Dendritic cell treated with granulocyte-macrophage colony-stimulating factor and Interleukin-4, amounts not matched to agents 40 ng/mL and 50 ng/mL, for 4 days (primary cell): ENCODE measurements at regions not wholly inside any gene's neighbourhood (a gene's known extent, or its start where the extent isn't known, plus 50 kb on each side); places are given as distances from the start of the nearest gene placed in this dataset.

Experiments used
- H3K27ac Mint-ChIP-seq: one replicate; pipeline ENCODE4 v1.8.0; 2022; ENCODE audit warnings: mild to moderate bottlenecking, mixed read lengths
- H3K27me3 Mint-ChIP-seq: one replicate; pipeline ENCODE4 v1.8.0; 2022; ENCODE audit warnings: mild to moderate bottlenecking, mixed read lengths
- H3K36me3 Mint-ChIP-seq: one replicate; pipeline ENCODE4 v1.8.0; 2022; ENCODE audit warnings: low read depth, mixed read lengths
- H3K4me1 Mint-ChIP-seq: one replicate; pipeline ENCODE4 v1.8.0; 2022; ENCODE audit warnings: low read depth, mixed read lengths
- H3K4me3 Mint-ChIP-seq: one replicate; pipeline ENCODE4 v1.8.0; 2022; ENCODE audit warnings: mild to moderate bottlenecking, moderate library complexity, mixed read lengths
- H3K9me3 Mint-ChIP-seq: one replicate; pipeline ENCODE4 v1.8.0; 2022; ENCODE audit warnings: mixed read lengths
- intact Hi-C: fragments of 100-400 bp; cut with micrococcal nuclease; formaldehyde crosslinking; loops from one replicate; pipeline ENCODE4 v1.15.0; 2022

GRCh38 chr20:60124776-60125381 lies 166.7 kb downstream of the CDH26 start:
- Mint-ChIP-seq H3K4me3 (no peak overlapping the region), H3K9me3 (no peaks in the 10 kb centered on the region), H3K27ac (no peak overlapping the region), H3K4me1 (peaks cover 8% of the 10 kb centered on the region), H3K36me3 (no peaks in the 10 kb centered on the region), H3K27me3 (peaks cover 2% of the 10 kb centered on the region)
- intact Hi-C loops = no loop called here

GRCh38 chr20:60125513-60125912 lies 167.3 kb downstream of the CDH26 start:
- no peaks in the 10 kb centered on the region for H3K36me3 Mint-ChIP-seq
- intact Hi-C loops = no loop called here
- no peaks in the 10 kb centered on the region for H3K9me3 Mint-ChIP-seq
- H3K4me3 Mint-ChIP-seq = no peak overlapping the region
- peaks cover 9% of the 10 kb centered on the region for H3K4me1 Mint-ChIP-seq
- H3K27me3 Mint-ChIP-seq = peaks cover 2% of the 10 kb centered on the region
- H3K27ac Mint-ChIP-seq = no peak overlapping the region

- H3K4me3 Mint-ChIP-seq = no peak overlapping the region
- H3K4me1 Mint-ChIP-seq = peaks cover 24% of the 10 kb centered on the region
- intact Hi-C loops = no loop called here
- H3K27ac Mint-ChIP-seq = no peak overlapping the region
- no peaks in the 10 kb centered on the region for H3K9me3 Mint-ChIP-seq
- H3K36me3 Mint-ChIP-seq = no peaks in the 10 kb centered on the region
- no peaks in the 10 kb centered on the region for H3K27me3 Mint-ChIP-seq
Measured at GRCh38 chr20:60126975-60127374, 168.8 kb downstream of the CDH26 start.

GRCh38 chr20:60131375-60131774 lies 173.2 kb downstream of the CDH26 start:
- Mint-ChIP-seq H3K4me3 (no peak overlapping the region), H3K36me3 (no peaks in the 10 kb centered on the region), H3K27me3 (no peaks in the 10 kb centered on the region), H3K27ac (peak overlapping the region; percentile 1), H3K4me1 (peaks cover 44% of the 10 kb centered on the region), H3K9me3 (no peaks in the 10 kb centered on the region)
- intact Hi-C loops = no loop called here

GRCh38 chr20:60132162-60132826 lies 174.1 kb downstream of the CDH26 start:
- Mint-ChIP-seq H3K27me3 (no peaks in the 10 kb centered on the region), H3K27ac (no peak overlapping the region), H3K9me3 (no peaks in the 10 kb centered on the region), H3K36me3 (no peaks in the 10 kb centered on the region), H3K4me3 (no peak overlapping the region), H3K4me1 (peaks cover 51% of the 10 kb centered on the region)
- intact Hi-C loops = no loop called here

- no peak overlapping the region for H3K27ac Mint-ChIP-seq
- no peaks in the 10 kb centered on the region for H3K36me3 Mint-ChIP-seq
- intact Hi-C loops = no loop called here
- H3K9me3 Mint-ChIP-seq = no peaks in the 10 kb centered on the region
- H3K27me3 Mint-ChIP-seq = no peaks in the 10 kb centered on the region
- H3K4me1 Mint-ChIP-seq = peaks cover 57% of the 10 kb centered on the region
- H3K4me3 Mint-ChIP-seq = no peak overlapping the region
Measured at GRCh38 chr20:60132827-60133670, 174.8 kb downstream of the CDH26 start.

- no peaks in the 10 kb centered on the region for H3K9me3 Mint-ChIP-seq
- H3K36me3 Mint-ChIP-seq = no peaks in the 10 kb centered on the region
- H3K27me3 Mint-ChIP-seq = no peaks in the 10 kb centered on the region
- no peak overlapping the region for H3K4me3 Mint-ChIP-seq
- intact Hi-C loops = no loop called here
- H3K4me1 Mint-ChIP-seq = peaks cover 80% of the 10 kb centered on the region
- no peak overlapping the region for H3K27ac Mint-ChIP-seq
Measured at GRCh38 chr20:60135276-60135675, 177.1 kb downstream of the CDH26 start.

- peaks cover 69% of the 10 kb centered on the region for H3K4me1 Mint-ChIP-seq
- peak overlapping the region; percentile 56 for H3K27ac Mint-ChIP-seq
- no peaks in the 10 kb centered on the region for H3K27me3 Mint-ChIP-seq
- H3K36me3 Mint-ChIP-seq = no peaks in the 10 kb centered on the region
- no peaks in the 10 kb centered on the region for H3K9me3 Mint-ChIP-seq
- no peak overlapping the region for H3K4me3 Mint-ChIP-seq
- intact Hi-C loops = loop anchor here (2.0 kb wide), 1 partner anchor 126 kb away; no protein-coding TSS in a partner anchor
Measured at GRCh38 chr20:60136645-60137401, 178.6 kb downstream of the CDH26 start.

GRCh38 chr20:60137657-60138245 lies 179.5 kb downstream of the CDH26 start:
- Mint-ChIP-seq H3K36me3 (no peaks in the 10 kb centered on the region), H3K4me3 (peak overlapping the region; percentile 75), H3K4me1 (peaks cover 69% of the 10 kb centered on the region), H3K27ac (peak overlapping the region; percentile 83), H3K27me3 (no peaks in the 10 kb centered on the region), H3K9me3 (no peaks in the 10 kb centered on the region)
- intact Hi-C loops = loop anchor here (2.0 kb wide), 2 partner anchors 81 to 125 kb away; no protein-coding TSS in a partner anchor

GRCh38 chr20:60138256-60139220 lies 180.3 kb downstream of the CDH26 start:
- Mint-ChIP-seq H3K9me3 (no peaks in the 10 kb centered on the region), H3K27me3 (no peaks in the 10 kb centered on the region), H3K36me3 (no peaks in the 10 kb centered on the region), H3K4me3 (peak overlapping the region; percentile 75), H3K27ac (peak overlapping the region; percentile 83), H3K4me1 (peaks cover 67% of the 10 kb centered on the region)
- intact Hi-C loops = loop anchor here (2.0 kb wide), 1 partner anchor 82 kb away; no protein-coding TSS in a partner anchor

GRCh38 chr20:60139663-60140446 lies 181.6 kb downstream of the CDH26 start:
- intact Hi-C loops = loop anchor here (2.0 kb wide), 1 partner anchor 83 kb away; no protein-coding TSS in a partner anchor
- Mint-ChIP-seq H3K27ac (no peak overlapping the region), H3K4me3 (no peak overlapping the region)

GRCh38 chr20:60142587-60142986 lies 184.4 kb downstream of the CDH26 start:
- no peaks in the 10 kb centered on the region for H3K27me3 Mint-ChIP-seq
- H3K4me3 Mint-ChIP-seq = no peak overlapping the region
- no peak overlapping the region for H3K27ac Mint-ChIP-seq
- no peaks in the 10 kb centered on the region for H3K9me3 Mint-ChIP-seq
- intact Hi-C loops = no loop called here
- peaks cover 63% of the 10 kb centered on the region for H3K4me1 Mint-ChIP-seq
- H3K36me3 Mint-ChIP-seq = no peaks in the 10 kb centered on the region

More at GRCh38 chr20:60139663-60140446, 181.6 kb downstream of the CDH26 start:
- H3K4me1 Mint-ChIP-seq = peaks cover 70% of the 10 kb centered on the region
- H3K9me3 Mint-ChIP-seq = no peaks in the 10 kb centered on the region
- no peaks in the 10 kb centered on the region for H3K27me3 Mint-ChIP-seq
- H3K36me3 Mint-ChIP-seq = no peaks in the 10 kb centered on the region
